Left ventricle myocardium superior (tissue), 1 donor: ENCODE measurements at regions not wholly inside any gene's neighbourhood (a gene's known extent, or its start where the extent isn't known, plus 50 kb on each side); places are given as distances from the start of the nearest gene placed in this dataset.
A peak's percentile ranks its signal among the peaks of the same experiment; 100 is the strongest.
"Not testable (repeated sequence)": the region's sequence is repeated elsewhere in the genome, so short reads cannot be mapped to it uniquely, and the experiment has no call there.

Experiments
- ATAC-seq: fragments of 200-7000 bp; cut with Tn5 transposase; one replicate; pipeline ENCODE4 v1.9.1; 2020; ENCODE audit warnings: mild to moderate bottlenecking, moderate library complexity
- DNase-seq: peaks from one replicate; pipeline ENCODE4 v3.0.0-alpha.2; 2020
- intact Hi-C: fragments of 100-400 bp; cut with micrococcal nuclease; formaldehyde crosslinking; loops from one replicate; pipeline ENCODE4 v1.11.0; 2022
- donor health status: DM: no; HTN: yes; CAD: no; lungs with severe emphysema.

DNA sequence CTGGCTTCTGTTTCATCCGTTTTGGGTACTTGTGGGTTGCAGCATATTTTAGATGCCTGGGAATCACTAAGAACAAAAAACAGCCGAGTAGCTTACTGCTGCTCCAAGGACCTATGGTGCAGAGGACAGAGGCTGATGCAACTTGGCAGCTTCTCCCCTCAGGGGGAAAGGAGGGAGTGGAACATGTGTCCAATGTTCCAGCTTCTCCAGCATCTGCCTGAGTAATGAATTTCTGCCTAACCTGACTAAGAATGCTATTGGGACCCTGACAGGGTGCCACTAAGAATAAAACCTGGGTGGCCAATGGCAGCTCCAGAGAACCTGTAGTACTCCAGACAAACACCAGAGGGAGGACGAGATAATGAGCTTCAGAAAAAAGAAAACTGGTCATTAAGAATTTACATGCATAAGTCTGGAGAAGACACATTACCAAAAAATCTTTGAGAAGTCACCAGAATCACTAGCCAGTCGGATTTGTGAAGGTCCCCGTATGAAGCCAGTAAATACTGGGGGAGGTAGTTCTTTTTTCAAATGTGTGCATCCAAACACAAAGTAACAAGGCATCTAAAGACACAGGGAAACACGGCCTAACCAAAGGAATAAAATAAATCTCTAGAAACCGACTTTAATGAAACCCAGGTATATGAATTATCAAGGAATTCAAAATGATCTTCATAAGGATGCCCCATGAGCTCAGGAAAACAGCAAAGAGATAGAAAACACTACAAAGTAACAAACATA is 293.5 kb downstream of the HINT1 start:
- intact Hi-C loops = no loop called here
- ATAC-seq (peak; percentile 94), DNase-seq (peak; percentile 53)

DNA sequence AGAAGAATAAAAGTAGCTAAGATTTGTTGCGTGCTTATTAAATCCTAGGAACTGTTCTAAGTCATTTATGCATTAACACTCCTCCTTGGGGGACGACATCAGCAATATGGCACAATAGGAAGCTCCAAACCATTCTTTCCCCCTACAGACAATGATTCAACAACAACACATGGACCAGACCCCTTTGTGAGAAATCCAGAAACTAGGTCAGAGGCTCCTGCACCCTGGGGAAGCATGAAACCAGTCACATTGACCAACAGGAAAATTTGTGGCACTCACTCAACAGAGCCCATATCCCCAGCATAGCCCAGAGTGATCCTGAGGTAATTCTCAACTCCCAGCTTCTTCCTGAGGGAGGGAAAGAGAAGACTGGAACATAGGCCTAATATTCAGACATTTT is 294.4 kb downstream of the HINT1 start:
- no peak for DNase-seq
- ATAC-seq = peak; percentile 45
- intact Hi-C loops = no loop called here

DNA sequence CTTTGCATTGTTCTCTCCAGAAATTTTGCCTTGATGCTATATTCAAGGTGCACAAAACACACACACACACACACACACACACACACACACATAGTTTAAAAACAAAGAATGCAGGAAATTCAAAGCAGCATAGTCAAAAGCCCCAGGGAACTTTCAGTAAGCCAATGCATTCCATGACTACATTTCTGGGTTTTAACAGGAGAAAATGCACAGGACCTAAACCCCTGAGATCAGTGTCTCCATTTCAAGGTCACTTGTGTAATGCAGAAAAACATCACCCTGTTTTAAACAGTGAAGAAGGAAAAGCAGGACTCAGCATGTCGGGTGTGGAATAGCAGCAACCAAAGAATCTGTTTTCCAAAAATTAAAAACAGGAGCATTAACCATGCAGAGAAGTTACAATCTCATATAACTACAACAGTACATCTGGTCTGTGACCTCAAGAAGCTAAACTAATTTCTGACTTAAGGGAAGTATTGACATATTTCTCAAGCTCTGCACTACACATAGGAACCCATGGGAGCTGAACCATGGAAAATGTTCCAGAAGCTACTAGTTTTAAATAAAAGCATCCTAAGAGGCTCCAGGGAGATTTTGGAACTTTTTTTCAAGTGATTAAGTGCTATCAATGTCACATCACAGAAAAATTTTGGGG is 296.7 kb downstream of the HINT1 start:
- peak; percentile 43 for ATAC-seq
- intact Hi-C loops = no loop called here
- no peak for DNase-seq

DNA sequence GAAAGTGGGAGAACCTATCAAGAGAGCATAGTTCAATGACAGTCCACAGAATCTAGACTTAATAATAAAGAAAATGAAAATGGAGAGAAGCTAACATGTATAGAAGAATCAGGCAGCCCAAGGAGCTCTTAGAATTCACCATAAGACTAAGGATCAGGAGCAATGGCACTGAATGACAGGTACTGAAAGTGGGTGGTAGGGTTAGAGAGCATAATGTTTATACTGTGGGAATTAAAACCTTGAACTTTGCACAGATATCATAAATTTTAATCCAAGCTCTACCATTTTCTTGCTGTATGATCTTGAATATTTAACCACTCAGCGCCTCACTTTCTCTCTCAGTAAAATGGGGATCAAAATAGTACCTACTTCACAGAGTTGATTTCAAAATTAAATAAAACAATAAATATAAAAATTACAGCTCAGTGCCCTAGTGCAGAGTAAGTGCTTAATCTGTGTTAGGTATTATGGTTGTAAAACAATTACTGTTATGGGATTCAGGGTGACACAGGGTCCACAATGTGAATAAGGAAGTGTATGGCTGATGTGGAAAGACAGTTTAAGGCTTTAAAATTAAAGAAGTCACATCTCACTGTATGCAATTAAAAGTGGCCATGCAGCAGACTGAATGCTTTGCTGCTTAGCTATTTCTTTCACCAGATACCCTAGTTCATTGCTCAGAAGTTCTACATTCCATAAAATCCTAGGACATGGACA is 319.8 kb downstream of the HINT1 start:
- ATAC-seq (no peak), DNase-seq (no peak)
- intact Hi-C loops = no loop called here

DNA sequence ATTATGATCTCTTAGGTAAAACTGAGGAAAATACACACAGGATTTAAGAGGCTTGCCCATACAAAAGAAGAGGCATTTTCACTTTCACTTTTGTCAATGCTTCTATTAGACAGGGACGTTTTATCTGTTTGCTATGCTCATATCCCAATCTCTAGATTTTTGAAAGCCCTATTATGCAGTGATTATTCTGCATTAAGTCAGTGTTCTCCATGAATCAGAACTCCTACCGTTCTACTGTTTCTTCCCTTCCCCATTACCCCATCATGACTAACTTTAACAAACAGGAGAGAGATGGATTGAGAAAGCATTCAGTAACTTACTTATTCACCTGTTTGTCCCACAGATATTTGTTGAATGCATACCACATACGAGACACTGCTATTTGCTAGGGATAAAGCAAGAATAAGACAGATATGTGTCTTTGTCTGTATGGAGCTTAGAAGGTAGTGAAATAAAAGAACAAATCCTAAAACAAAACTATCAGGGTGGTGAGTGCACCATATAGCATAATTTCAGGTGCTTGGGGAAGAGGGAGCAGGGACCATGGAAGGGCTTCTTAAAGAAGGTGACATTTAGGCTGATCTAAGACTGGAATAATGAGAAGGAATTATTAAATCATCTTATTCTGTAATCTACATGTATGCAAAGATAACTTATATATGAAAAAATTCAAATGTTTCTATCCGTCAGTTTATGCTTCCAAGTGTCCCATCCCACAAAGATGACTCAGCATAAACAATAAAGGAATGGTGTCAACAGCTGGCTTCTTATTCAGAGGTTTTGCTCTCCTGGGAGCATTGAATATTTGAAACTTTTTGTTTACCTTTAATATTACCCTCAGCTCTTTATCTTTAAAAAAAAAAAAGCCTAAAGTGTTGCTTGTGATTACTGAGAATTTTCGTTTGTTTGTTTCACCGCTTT is 328.1 kb downstream of the HINT1 start:
- intact Hi-C loops = no loop called here
- ATAC-seq (no peak), DNase-seq (no peak)

DNA sequence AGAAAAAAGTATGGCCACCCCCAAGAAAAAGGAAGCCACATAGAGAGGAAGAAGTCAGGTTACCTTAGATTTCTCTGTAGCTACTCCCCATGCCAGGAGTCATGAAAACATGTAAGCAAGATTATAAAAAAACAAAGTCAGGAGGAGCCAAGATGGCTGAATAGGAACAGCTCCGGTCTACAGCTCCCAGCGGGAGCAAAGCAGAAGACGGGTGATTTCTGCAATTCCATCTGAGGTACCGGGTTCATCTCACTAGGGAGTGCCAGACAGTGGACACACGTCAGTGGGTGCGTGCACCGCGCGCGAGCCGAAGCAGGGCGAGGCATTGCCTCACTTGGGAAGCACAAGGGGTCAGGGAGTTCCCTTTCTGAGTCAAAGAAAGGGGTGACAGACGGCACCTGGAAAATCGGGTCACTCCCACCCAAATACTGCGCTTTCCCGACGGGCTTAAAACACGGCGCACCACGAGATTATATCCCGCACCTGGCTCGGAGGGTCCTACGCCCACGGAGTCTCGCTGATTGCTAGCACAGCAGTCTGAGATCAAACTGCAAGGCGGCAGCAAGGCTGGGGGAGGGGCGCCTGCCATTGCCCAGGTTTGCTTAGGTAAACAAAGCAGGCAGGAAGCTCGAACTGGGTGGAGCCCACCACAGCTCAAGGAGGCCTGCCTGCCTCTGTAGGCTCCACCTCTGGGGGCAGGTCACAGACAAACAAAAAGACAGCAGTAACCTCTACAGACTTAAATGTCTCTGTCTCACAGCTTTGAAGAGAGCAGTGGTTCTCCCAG is 347.3 kb downstream of the HINT1 start:
- intact Hi-C loops, ATAC-seq, DNase-seq: not testable (repeated sequence)

DNA sequence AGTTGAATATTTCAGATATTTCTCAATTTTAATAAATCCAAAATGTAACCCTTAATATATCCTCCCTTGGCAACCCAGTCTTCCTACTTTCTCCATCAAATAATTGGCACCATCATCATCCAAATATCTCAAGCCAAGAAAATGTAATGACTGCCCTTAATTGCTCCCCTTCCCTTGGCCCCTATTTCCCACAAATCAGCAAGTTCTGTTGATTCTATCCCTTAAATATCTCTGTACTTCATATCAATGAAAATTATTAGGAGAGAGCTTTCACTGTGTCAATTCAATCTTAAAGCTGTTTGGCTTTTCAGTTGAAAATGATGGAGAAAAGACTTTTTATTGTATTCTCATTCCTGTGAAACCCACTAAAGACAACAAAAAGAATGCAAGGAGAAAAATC is 349.8 kb downstream of the HINT1 start:
- intact Hi-C loops = no loop called here
- no peak for ATAC-seq
- no peak for DNase-seq

DNA sequence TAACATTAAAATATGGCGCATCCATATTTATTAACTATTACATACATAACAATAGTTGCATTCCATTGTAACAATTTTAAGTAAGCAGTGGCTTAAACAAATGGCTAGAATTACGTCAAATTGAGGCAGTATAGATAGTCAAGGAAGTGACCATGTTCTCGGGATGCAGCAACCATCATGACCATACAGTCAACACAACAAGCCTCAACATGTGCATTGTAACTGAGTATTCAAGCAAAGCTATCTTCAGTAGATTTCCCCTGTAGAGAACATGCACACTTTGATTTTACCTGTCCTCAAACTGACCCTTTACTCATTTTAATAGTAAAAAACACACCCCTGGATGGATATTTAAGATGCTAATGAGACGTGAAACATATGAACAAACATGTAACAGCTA is 356.4 kb downstream of the HINT1 start:
- ATAC-seq (no peak), DNase-seq (no peak)
- intact Hi-C loops = no loop called here

DNA sequence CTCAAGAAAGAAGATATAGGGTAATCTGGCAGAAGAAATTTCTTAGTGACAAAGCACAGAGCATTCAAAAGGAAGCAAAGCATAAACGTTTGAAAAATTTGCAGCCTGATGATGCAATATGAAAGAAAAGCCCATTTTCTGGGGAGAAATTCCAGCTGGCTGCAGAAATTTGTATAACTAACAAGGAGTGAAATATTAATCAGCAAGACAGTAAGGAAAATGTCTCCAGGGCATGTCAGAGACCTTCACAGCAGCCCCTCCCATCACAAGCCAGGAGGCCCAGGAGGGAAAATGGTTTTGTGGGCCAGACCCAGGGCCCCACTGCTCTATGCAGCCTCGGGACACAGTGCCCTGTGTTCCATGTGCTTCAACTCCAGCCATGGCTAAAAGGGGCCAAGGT is 359.4 kb downstream of the HINT1 start:
- ATAC-seq (no peak), DNase-seq (no peak)
- intact Hi-C loops = no loop called here

DNA sequence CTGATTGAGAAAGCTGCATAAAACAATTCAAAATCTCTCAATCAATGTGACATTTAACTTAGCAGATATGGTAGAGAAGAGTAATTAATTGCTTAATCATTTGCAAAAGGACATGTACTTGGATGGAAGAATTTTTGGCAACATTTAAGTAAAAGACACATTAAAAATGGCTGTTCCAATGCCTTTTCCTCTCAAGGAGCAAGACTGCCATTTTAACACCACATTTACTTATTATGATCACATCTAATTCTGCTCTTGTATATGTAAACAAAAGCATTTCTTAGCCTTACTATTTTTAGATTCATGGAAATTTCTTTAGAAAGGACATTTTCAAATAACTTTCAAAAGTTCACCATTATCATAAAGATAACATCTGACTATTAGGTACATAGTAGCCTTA is 360.0 kb downstream of the HINT1 start:
- DNase-seq (no peak), ATAC-seq (no peak)
- intact Hi-C loops = no loop called here

DNA sequence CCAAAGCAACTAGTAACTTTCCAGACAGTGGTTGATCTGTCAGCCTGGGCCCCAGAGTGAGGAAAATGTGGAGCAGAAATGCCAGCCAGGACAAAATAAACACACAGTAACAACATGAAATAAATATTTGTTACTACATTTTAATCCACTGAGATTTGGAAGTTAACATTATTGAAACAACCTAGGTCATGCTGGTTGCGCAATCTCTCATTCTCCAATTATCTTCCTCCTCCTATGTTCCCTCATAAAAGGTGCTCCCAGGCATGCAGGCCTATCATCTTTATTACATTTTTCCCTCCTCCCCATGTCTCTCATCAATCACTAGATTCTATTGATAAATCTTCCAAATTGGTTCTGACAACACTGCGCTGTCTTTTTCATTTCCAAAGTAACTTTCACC is 363.1 kb downstream of the HINT1 start:
- intact Hi-C loops = no loop called here
- DNase-seq (no peak), ATAC-seq (no peak)

DNA sequence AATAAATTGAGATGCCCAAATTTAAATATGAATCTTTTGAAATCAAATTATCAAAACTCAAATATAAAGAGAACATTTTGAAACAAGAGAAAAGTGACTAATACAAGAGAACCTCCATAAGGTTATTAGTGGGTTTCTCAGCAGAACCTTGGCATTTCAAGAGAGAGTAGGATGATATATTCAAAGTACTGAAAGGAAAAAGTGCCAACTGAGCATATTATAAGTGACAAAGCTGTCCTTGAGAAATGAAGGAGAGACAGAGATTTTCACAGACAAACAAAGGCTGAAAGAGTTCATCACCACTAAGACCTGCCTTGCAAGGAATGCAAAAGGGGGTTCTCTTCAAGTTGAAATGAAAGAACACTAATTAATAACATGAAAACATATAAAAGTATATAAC is 366.0 kb downstream of the HINT1 start:
- DNase-seq (no peak), ATAC-seq (no peak)
- intact Hi-C loops = no loop called here

DNA sequence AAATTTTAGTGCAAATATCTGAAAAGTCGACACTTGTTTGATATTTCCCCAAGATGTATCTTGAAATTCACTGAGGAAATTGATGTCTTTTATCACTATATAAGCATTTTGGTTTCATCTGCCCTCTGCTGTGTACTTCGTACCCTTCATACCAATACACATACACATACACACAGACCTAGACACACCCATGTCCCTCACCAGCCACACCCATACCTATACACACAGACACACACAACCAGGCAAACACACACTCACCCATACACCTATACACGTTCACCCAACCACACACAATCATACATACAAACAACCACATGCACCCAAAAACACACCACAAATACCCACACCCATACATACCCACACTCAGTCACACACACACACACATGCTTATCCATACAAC is 367.8 kb downstream of the HINT1 start:
- intact Hi-C loops = no loop called here
- ATAC-seq = no peak

DNA sequence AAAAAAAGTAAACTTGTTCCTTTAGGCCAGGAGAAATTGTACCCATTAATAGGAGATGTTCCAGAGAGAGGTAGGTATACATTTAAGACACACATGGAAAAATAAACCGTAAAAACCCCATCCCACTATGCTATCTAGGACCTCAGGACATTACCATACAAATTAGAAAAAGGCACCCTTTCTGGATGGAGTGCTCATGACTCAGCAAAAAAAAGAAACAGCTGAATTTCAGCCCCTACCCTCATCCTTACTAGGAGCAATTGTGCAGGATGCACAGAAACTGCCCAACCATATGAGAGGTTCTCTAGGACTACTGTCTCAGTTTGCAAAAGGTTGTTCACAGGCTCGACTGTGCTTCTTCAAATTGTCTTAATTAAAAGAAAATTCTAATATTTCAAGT is 368.2 kb downstream of the HINT1 start:
- ATAC-seq (no peak), DNase-seq (no peak)
- intact Hi-C loops = no loop called here

More for the DNA sequence above, 367.8 kb downstream of the HINT1 start:
- no peak for DNase-seq

DNA sequence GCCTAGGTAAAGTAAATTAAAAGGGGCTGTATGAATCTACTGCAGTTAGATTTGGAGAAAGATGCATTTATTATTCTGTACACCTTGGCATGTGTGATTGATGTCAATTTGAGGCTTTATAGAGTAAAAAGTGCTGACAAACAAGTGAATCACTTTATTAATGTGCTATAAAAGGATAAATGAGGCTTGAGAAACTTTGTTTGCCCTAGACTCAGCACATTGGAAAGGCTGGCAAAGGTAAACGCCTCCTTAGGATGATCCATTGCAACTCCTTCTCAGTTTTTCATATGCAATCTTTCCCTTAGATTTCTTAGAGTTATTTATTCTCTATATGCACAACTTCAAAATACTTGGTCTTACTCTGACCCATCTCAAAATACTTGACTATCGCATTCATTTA is 369.0 kb downstream of the HINT1 start:
- DNase-seq (no peak), ATAC-seq (no peak)
- intact Hi-C loops = no loop called here

DNA sequence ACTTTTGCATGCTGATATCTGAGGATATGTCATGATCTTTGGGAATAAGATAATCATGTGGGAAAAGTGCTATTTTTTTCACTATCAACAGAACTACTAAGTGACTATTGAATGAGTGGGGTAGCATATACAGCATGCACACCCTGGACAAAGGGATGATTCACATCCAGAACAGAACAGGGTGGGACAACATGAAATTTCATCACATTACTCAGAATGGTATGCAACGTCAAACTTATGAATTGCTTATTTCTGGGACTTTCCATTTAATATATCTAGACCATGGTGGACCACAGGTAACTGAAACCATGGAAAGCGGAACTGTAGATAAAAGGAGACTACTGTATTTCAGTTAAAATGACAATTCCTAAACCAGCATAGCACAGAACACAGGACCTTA is 370.0 kb downstream of the HINT1 start:
- intact Hi-C loops = no loop called here
- no peak for ATAC-seq
- DNase-seq = no peak

DNA sequence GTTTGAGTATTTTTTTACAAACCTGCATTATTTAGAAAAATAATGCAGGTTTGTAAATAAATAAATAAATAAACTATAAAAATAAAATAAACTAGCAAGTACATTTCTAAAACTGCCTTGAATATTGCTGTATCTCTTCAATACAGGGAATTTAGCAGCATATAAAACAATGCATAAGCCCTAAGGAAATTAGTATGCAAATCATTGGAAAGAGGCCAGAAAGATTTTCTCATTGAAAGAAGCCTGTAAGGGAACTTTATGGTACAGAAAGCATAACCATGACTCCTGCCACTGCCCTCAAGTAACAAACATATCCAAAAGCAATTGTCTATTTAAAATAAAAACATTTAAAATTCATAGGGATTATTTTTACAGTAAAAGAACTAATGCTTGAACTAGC is 387.3 kb downstream of the HINT1 start:
- ATAC-seq (no peak), DNase-seq (no peak)
- intact Hi-C loops = no loop called here

DNA sequence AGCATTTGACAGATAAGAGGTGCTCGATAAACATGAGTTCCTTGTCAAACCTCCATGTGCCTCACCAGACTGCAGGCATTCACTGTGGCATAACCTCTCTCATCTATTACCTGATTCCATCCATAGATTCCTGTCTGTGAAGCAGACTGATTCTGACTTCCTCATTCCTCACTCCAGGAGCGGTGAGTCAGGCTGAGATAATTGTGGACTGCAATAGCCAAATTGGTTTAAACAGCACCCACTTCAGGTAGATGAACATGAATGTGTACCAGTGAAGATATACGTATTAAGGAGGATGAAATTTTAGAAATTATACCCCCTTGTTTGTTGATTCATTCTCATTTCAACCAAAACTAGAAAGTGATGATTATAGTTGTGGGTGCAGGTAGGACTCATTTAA is 391.2 kb downstream of the HINT1 start:
- ATAC-seq (no peak), DNase-seq (no peak)
- intact Hi-C loops = no loop called here

DNA sequence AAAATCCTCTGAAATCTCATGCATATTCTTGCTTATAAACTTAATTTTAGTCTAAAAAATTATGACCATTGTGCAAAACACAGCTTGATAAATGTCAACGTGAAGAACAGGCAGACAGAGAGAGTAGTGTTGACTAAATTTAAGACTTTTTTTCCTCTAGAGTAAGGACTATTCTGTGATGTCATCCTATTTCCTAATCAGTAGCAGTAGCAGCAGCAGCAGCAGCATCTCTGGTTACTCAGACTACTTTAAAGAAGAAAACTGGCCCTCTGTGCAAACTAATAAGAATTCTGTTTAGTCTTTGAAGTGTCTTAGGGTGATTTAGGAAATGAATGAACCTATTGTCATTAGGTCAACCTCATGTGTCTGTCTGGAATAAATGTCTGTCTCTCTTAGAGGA is 403.0 kb downstream of the HINT1 start:
- intact Hi-C loops = no loop called here
- no peak for ATAC-seq
- no peak for DNase-seq
